Kidney (tissue), 13 donors: ENCODE measurements at regions not wholly inside any gene's neighbourhood (a gene's known extent, or its start where the extent isn't known, plus 50 kb on each side); places are given as distances from the start of the nearest gene placed in this dataset.

Experiments used
- DNase-seq, 5 donors: peaks; one replicate each; pipeline ENCODE4 v3.0.0-alpha.2; 2013 to 2020
- FAIRE-seq: peaks from 2 replicates; lab custom pipeline; 2012; peaks lifted over from hg19 to GRCh38; lab: Jason Lieb, UNC
- H3K27ac ChIP-seq, 2 donors: one replicate each; pipeline ENCODE4 v1.7.0; 2013; ENCODE audit warnings: low read depth in 2 of 2, low read length in 2 of 2, inconsistent platforms in 1 of 2
- H3K27me3 ChIP-seq: one replicate; pipeline ENCODE4 v1.7.1; 2013; ENCODE audit warnings: low read length, inconsistent platforms; ENCODE audit not compliant: control insufficient read depth, insufficient read depth
- H3K36me3 ChIP-seq, 3 donors: one replicate each; pipeline versions ENCODE4 v1.7.0 to v1.7.1; 2013; ENCODE audit warnings: low read length in 3 of 3, control low read depth in 1 of 3, inconsistent platforms in 1 of 3; ENCODE audit not compliant: insufficient read depth in 3 of 3, control insufficient read depth in 2 of 3
- H3K4me1 ChIP-seq, 3 donors: one replicate each; pipeline versions ENCODE4 v1.7.0 to v1.7.1; 2013; ENCODE audit warnings: low read length in 3 of 3, inconsistent platforms in 1 of 3, low read depth in 1 of 3; ENCODE audit not compliant: control insufficient read depth in 2 of 3, insufficient read depth in 2 of 3
- H3K4me3 ChIP-seq, 3 donors: one replicate each; pipeline versions ENCODE4 v1.7.0 to v1.8.1; 2013; ENCODE audit warnings: low read length in 3 of 3, control low read depth in 1 of 3, inconsistent platforms in 1 of 3
- H3K9ac ChIP-seq, 3 donors: one replicate each; pipeline versions ENCODE4 v1.7.0 to v1.7.1; 2013; ENCODE audit warnings: low read length in 3 of 3, control low read depth in 1 of 3, inconsistent platforms in 1 of 3
- H3K9me3 ChIP-seq, 3 donors: one replicate each; pipeline versions ENCODE4 v1.7.0 to v1.7.1; 2013; ENCODE audit warnings: low read length in 3 of 3, control low read depth in 1 of 3, inconsistent platforms in 1 of 3; ENCODE audit not compliant: control insufficient read depth in 2 of 3, insufficient read depth in 1 of 3
- intact Hi-C: fragments of 100-400 bp; cut with DNase I; formaldehyde crosslinking; loops from one replicate; pipeline ENCODE4 v1.11.1; 2022
- TF ChIP-seq, protein P1 (sequence below): IDR thresholded peaks from 3 replicates; pipeline ENCODE4 v1.5.1; 2012; ENCODE audit warnings: mild to moderate bottlenecking, moderate library complexity, borderline replicate concordance; ENCODE audit not compliant: insufficient read depth; ENCODE audit errors: extremely low read depth
- donor health status: control.
- donor health status: control.
- donor health status: control.
- donor health status: control.
- donor health status: control.
- donor health status: DM: yes; HTN: yes; CAD: no.
- donor health status: Normal renal cell carcinoma (clear cell type).

DNA sequence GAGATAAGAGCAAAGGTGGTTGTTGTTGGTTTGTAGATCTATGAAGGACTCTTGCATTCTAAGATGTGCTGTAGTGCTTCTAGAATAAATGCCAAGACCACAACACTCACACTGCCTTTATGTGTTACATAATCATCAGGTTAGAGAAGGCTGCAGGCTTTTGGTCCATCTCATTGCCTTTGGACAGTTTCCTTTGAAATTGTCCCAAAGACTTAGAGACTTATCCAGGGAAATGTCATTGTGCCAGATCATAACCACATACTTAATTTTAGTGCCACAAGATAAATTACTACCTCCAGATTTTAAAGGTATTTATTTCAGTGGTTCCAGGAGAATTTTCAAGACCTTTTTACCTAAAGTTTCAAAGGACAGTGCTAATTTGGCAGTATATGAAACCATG, 666.6 kb upstream of the CITED2 start:
- TF ChIP-seq, protein P1, sequence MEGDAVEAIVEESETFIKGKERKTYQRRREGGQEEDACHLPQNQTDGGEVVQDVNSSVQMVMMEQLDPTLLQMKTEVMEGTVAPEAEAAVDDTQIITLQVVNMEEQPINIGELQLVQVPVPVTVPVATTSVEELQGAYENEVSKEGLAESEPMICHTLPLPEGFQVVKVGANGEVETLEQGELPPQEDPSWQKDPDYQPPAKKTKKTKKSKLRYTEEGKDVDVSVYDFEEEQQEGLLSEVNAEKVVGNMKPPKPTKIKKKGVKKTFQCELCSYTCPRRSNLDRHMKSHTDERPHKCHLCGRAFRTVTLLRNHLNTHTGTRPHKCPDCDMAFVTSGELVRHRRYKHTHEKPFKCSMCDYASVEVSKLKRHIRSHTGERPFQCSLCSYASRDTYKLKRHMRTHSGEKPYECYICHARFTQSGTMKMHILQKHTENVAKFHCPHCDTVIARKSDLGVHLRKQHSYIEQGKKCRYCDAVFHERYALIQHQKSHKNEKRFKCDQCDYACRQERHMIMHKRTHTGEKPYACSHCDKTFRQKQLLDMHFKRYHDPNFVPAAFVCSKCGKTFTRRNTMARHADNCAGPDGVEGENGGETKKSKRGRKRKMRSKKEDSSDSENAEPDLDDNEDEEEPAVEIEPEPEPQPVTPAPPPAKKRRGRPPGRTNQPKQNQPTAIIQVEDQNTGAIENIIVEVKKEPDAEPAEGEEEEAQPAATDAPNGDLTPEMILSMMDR = no peak

DNA sequence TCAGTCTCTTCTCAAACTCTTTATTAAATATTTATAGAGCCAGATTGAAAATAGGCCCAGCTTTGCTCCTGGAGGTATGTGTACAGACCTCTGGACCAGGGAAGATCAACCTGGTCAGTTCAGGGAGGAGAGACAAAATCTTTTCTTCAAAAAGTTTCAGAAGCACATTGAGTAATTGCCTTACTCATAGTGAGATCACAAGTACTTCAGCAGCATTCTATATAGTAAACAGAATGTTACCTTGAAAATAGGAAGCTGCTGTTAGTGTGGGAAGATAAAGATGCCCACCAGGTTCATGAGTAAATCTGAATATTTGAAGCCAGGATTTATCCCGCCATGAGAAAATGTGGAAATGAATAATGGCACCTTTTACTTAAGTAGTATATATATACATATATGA, 665.9 kb upstream of the CITED2 start:
- Histone ChIP-seq H3K9me3 (peaks cover 0 to 8% (median 0%) of the 10 kb centered on the region in 3 donors), H3K27ac (no peak overlapping the region), H3K36me3 (no peaks in the 10 kb centered on the region), H3K9ac (no peak overlapping the region), H3K4me1 (no peaks in the 10 kb centered on the region), H3K4me3 (no peak overlapping the region), H3K27me3 (no peaks in the 10 kb centered on the region)
- no peak for FAIRE-seq
- intact Hi-C loops = no loop called here
- DNase-seq = no peak
- TF ChIP-seq, protein P1 = no peak

More for the DNA sequence above, 666.6 kb upstream of the CITED2 start:
- Histone ChIP-seq H3K9me3 (peaks cover 0 to 8% (median 0%) of the 10 kb centered on the region in 3 donors), H3K4me1 (no peaks in the 10 kb centered on the region), H3K27me3 (no peaks in the 10 kb centered on the region), H3K9ac (no peak overlapping the region), H3K4me3 (no peak overlapping the region), H3K27ac (no peak overlapping the region), H3K36me3 (no peaks in the 10 kb centered on the region)
- no peak for DNase-seq
- FAIRE-seq = no peak
- intact Hi-C loops = no loop called here

DNA sequence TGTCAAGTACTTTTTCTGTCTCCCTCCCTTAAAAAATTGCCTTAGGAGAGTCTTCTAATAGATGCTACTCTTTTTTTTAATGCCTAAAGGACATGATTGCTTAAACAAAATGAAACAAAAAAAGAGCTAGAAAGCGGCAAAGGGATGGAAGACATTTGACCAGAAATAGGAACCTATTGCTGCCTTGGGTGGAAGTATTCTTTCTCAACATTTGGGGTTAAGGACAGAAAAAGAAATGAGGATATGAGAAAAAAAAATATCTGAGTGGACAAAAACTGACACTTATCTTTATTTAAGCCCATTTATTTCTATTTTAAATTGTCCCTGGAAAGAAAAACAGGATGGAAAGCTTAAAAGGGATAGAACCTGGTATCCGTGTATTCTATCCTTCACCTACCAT, 664.9 kb upstream of the CITED2 start:
- no peak for DNase-seq
- intact Hi-C loops = no loop called here
- no peak for FAIRE-seq
- Histone ChIP-seq H3K9ac (no peak overlapping the region), H3K4me3 (no peak overlapping the region), H3K27ac (no peak overlapping the region), H3K27me3 (no peaks in the 10 kb centered on the region), H3K9me3 (peaks cover 0 to 8% (median 0%) of the 10 kb centered on the region in 3 donors), H3K4me1 (no peaks in the 10 kb centered on the region), H3K36me3 (no peaks in the 10 kb centered on the region)
- TF ChIP-seq, protein P1 = no peak

DNA sequence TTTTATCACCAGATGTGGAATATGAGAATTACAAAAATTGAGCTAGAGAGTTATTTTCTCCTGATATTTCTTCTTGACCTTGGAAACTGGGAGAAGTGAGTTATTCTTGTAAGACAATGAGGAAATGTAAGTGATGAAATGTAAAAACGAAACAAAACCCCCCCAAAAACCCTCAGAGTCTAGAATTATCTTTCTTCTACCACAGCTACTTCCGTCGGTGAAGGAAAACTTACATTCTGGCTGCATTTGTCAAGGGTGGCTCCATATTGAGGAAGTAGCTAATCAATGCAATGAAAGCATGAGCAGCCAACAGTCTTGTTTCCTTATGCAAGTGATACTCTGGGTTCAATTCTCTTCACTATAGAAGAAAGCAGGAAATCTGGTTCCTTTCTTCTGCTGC, 661.7 kb upstream of the CITED2 start:
- no peaks in the 10 kb centered on the region for H3K27me3 ChIP-seq
- intact Hi-C loops = no loop called here
- H3K4me3 ChIP-seq = no peak overlapping the region
- H3K27ac ChIP-seq = no peak overlapping the region
- FAIRE-seq (no peak), DNase-seq (no peak)
- TF ChIP-seq, protein P1 = no peak
- H3K9ac ChIP-seq = no peak overlapping the region
- peaks cover 0 to 8% (median 0%) of the 10 kb centered on the region in 3 donors for H3K9me3 ChIP-seq
- H3K36me3 ChIP-seq = no peaks in the 10 kb centered on the region
- H3K4me1 ChIP-seq = no peaks in the 10 kb centered on the region
